ENCODE measurements at regions not wholly inside any gene's neighbourhood (a gene's known extent, or its start where the extent isn't known, plus 50 kb on each side); places are given as distances from the start of the nearest gene placed in this dataset.
"Not testable (repeated sequence)": the region's sequence is repeated elsewhere in the genome, so short reads cannot be mapped to it uniquely, and the experiment has no call there.

DNA sequence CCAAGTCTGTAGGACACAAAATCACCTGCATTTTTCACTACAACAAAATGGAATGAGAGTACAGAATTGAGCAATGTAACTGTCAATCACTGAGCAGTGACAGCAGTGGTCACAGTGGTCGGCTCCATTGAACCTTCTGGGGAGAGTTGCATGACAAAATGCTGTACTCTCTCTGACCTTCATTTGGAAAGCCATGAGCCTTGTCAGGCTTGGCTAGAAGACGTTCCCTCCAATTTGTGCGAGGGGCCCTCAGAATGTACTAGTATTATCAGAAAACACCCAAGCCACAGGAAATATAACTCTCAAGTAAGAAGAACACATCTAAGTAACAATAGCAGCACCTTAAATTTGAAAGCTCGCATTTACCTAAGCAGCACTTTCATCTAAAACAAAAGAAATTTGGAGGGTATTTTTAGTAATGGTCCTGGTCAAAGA is 425.6 kb upstream of the MEF2C start:
- TF ChIP-seq, protein P1, sequence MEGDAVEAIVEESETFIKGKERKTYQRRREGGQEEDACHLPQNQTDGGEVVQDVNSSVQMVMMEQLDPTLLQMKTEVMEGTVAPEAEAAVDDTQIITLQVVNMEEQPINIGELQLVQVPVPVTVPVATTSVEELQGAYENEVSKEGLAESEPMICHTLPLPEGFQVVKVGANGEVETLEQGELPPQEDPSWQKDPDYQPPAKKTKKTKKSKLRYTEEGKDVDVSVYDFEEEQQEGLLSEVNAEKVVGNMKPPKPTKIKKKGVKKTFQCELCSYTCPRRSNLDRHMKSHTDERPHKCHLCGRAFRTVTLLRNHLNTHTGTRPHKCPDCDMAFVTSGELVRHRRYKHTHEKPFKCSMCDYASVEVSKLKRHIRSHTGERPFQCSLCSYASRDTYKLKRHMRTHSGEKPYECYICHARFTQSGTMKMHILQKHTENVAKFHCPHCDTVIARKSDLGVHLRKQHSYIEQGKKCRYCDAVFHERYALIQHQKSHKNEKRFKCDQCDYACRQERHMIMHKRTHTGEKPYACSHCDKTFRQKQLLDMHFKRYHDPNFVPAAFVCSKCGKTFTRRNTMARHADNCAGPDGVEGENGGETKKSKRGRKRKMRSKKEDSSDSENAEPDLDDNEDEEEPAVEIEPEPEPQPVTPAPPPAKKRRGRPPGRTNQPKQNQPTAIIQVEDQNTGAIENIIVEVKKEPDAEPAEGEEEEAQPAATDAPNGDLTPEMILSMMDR (IDR thresholded peaks at IDR 0.05; ENCODE audit: control extremely low read depth, extremely low read depth) = no peak
- Histone ChIP-seq H3K27me3 (ENCODE audit: control insufficient read depth in 3 of 3, insufficient read depth in 3 of 3, low read length in 2 of 3) (no peaks in the 10 kb centered on the region), H3K9me3 (ENCODE audit: control insufficient read depth in 4 of 4, insufficient read depth in 3 of 4, low read length in 3 of 4) (no peaks in the 10 kb centered on the region), H3K4me1 (ENCODE audit: control insufficient read depth in 5 of 5, insufficient read depth in 5 of 5, low read length in 5 of 5) (no peaks in the 10 kb centered on the region), H3K27ac (ENCODE audit: low read depth in 1 of 2, low read length in 1 of 2) (no peak overlapping the region), H3K4me3 (no peak overlapping the region), H3K36me3 (ENCODE audit: control insufficient read depth in 4 of 4, insufficient read depth in 4 of 4, low read length in 4 of 4) (no peaks in the 10 kb centered on the region), H3K9ac (ENCODE audit: insufficient read depth in 1 of 2, low read length in 2 of 2) (no peak overlapping the region)
- no peak for DNase-seq
- WGBS, 2 donors = 77 to 81% methylated on average over 4 of the region's 4 CpGs
- ATAC-seq (ENCODE audit: insufficient read depth, low FRiP score) = no peak

DNA sequence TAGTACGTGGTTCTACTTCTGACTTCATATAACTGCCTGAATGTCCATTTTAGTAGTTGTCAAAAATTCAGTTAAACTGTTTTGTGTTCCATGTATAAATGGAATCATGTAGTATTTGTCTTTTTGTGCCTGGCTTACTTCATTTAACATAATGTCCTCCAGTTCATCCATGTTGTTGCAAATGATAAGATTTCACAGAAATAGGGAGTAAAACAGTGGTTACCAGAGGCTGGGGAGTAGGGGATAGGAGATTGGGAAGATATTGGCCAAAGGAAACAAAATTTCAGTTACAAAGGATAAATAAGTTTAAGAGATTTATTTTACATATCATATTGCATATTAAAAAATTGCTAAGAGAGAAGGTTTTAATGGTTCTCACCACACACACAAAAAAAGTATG is 425.0 kb upstream of the MEF2C start:
- H3K4me1 ChIP-seq (ENCODE audit: control insufficient read depth in 5 of 5, insufficient read depth in 5 of 5, low read length in 5 of 5) = no peaks in the 10 kb centered on the region
- TF ChIP-seq, protein P1 (IDR thresholded peaks at IDR 0.05; ENCODE audit: control extremely low read depth, extremely low read depth) = no peak
- H3K27ac ChIP-seq (ENCODE audit: low read depth in 1 of 2, low read length in 1 of 2) = no peak overlapping the region
- ATAC-seq (ENCODE audit: insufficient read depth, low FRiP score) (no peak), DNase-seq (no peak)
- no peaks in the 10 kb centered on the region for H3K36me3 ChIP-seq (ENCODE audit: control insufficient read depth in 4 of 4, insufficient read depth in 4 of 4, low read length in 4 of 4)
- no peak overlapping the region for H3K9ac ChIP-seq (ENCODE audit: insufficient read depth in 1 of 2, low read length in 2 of 2)
- no peaks in the 10 kb centered on the region for H3K9me3 ChIP-seq (ENCODE audit: control insufficient read depth in 4 of 4, insufficient read depth in 3 of 4, low read length in 3 of 4)
- H3K4me3 ChIP-seq = no peak overlapping the region
- no peaks in the 10 kb centered on the region for H3K27me3 ChIP-seq (ENCODE audit: control insufficient read depth in 3 of 3, insufficient read depth in 3 of 3, low read length in 2 of 3)
- 95 to 98% methylated on average over 1 of the region's 1 CpG for WGBS, 2 donors

DNA sequence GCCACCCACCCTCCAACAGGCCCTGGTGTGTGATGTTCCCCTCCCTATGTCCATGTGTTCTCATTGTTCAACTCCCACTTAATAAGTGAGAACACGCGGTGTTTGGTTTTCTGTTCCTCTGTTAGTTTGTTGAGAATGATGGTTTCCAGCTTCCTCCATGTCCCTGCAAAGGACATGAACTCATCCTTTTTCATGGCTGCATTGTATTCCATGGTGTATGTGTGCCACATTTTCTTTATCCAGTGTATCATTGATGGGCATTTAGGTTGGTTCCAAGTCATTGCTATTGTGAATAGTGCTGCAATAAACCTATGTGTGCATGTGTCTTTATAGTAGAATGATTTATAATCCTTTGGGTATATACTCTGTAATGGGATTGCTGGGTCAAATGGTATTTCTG is 424.2 kb upstream of the MEF2C start:
- H3K9me3 ChIP-seq (ENCODE audit: control insufficient read depth in 4 of 4, insufficient read depth in 3 of 4, low read length in 3 of 4); ATAC-seq (ENCODE audit: insufficient read depth, low FRiP score); H3K27me3 ChIP-seq (ENCODE audit: control insufficient read depth in 3 of 3, insufficient read depth in 3 of 3, low read length in 2 of 3); H3K4me1 ChIP-seq (ENCODE audit: control insufficient read depth in 5 of 5, insufficient read depth in 5 of 5, low read length in 5 of 5); DNase-seq; H3K36me3 ChIP-seq (ENCODE audit: control insufficient read depth in 4 of 4, insufficient read depth in 4 of 4, low read length in 4 of 4); H3K27ac ChIP-seq (ENCODE audit: low read depth in 1 of 2, low read length in 1 of 2); H3K9ac ChIP-seq (ENCODE audit: insufficient read depth in 1 of 2, low read length in 2 of 2); H3K4me3 ChIP-seq: not testable (repeated sequence)
- WGBS, 2 donors = 97 to 98% methylated on average over 2 of the region's 2 CpGs

DNA sequence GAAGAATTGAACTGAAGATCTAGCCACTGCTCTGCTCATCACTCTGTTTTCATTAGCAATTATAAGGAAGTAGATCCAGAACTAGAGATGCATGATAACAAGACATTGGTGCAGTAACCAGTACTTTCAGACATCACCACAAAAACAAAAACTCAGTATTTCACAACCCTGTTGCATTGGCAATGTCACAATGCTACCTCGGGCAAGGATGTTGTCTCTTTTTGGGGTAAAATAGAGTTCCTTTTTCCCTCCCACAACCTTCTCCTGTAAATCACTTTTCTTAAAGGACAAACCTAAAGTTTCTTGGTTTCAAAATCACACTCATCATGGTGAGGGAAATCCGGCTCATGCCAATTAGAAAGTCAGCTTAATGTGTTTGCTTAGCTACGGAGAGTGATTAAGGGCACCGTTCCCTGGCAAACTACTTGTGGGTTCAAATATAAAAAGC is 420.1 kb upstream of the MEF2C start:
- H3K27ac ChIP-seq (ENCODE audit: low read depth in 1 of 2, low read length in 1 of 2) = no peak overlapping the region
- no peaks in the 10 kb centered on the region for H3K36me3 ChIP-seq (ENCODE audit: control insufficient read depth in 4 of 4, insufficient read depth in 4 of 4, low read length in 4 of 4)
- no peaks in the 10 kb centered on the region for H3K4me1 ChIP-seq (ENCODE audit: control insufficient read depth in 5 of 5, insufficient read depth in 5 of 5, low read length in 5 of 5)
- 29 to 47% methylated on average over 4 of the region's 4 CpGs for WGBS, 2 donors
- no peak for DNase-seq
- TF ChIP-seq, protein P1 (IDR thresholded peaks at IDR 0.05; ENCODE audit: control extremely low read depth, extremely low read depth) = no peak
- no peak overlapping the region for H3K4me3 ChIP-seq
- no peaks in the 10 kb centered on the region for H3K9me3 ChIP-seq (ENCODE audit: control insufficient read depth in 4 of 4, insufficient read depth in 3 of 4, low read length in 3 of 4)
- H3K9ac ChIP-seq (ENCODE audit: insufficient read depth in 1 of 2, low read length in 2 of 2) = no peak overlapping the region
- ATAC-seq (ENCODE audit: insufficient read depth, low FRiP score) = no peak
- no peaks in the 10 kb centered on the region for H3K27me3 ChIP-seq (ENCODE audit: control insufficient read depth in 3 of 3, insufficient read depth in 3 of 3, low read length in 2 of 3)

Measured in lung (tissue), 11 donors.